PFSK-1 (cell line): ENCODE measurements at regions not wholly inside any gene's neighbourhood (a gene's known extent, or its start where the extent isn't known, plus 50 kb on each side); places are given as distances from the start of the nearest gene placed in this dataset.

Experiments
- REST ChIP-seq, 2 experiments: IDR thresholded peaks; 2 replicates each; pipeline versions ENCODE4 v1.6.1 to v1.8.0; 2011 to 2012; ENCODE audit warnings: low read depth in 2 of 2, low read length in 2 of 2, control low read depth in 1 of 2, inconsistent platforms in 1 of 2, mild to moderate bottlenecking in 1 of 2, moderate library complexity in 1 of 2; ENCODE audit not compliant: insufficient read depth in 1 of 2
- TAF1 ChIP-seq: IDR thresholded peaks from 2 replicates; pipeline ENCODE4 v1.6.1; 2012; ENCODE audit warnings: low read length, control low read depth, borderline replicate concordance; ENCODE audit not compliant: insufficient read depth

DNA sequence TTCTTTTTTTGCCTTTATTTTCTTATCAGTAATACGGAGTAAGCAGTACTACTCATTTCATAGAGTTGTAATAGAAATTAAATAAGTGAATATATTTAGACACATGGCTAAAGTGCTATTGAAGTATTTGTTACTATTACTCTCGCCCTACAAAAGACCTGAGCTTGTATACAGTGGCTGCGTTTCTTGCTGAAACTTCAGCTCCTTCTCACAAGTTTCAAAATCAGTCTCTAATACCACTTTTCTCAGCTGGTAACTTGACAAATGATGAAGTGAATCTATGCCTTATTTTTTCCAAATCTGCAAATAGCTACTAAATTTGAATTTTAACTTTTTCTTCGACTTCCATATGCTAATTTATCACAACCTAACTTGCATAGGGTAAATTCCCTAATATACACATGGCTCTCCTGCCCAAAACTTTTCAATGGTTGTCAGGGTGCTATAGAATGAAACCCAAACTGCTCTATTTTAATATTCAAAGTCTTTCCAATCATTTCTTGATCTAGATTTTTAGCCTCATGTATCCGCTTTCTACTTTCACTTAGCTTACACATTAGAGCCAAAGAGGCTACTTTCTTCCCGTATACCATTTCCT, 347.8 kb upstream of the GULP1 start:
- no peak for TF ChIP-seq REST (IDR thresholded peaks at IDR 0.05; ENCODE audit: insufficient read depth in 1 of 2, low read depth in 2 of 2, low read length in 2 of 2)
- no peak for TF ChIP-seq TAF1
